ENCODE measurements at regions not wholly inside any gene's neighbourhood (a gene's known extent, or its start where the extent isn't known, plus 50 kb on each side); places are given as distances from the start of the nearest gene placed in this dataset.

DNA sequence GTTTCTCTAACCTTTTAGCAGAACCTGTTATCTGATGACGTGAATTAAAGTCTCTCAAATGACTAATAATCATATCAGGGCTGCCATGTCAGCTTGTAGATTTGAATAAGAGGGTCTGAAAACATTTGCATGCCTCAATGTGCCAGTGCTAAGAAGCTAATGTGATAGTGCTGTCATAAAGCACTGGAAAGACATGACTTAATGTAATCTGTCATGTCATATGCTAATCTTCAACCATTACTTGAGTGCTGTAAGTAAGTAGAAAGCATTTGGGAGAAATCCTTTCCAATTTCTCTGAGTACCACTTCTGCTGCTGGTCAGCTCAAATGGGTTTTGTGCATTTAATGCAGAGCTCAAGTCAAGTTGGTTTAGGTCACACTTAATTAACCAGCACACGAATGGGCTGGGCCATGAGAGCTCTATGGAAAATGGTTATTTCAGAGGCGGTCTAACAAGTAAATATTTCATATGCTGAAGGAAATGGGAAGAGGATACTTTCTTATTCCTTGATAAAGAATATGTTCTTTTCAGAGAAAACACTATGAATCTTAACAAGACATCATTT, 609.2 kb downstream of the LMO4 start:
- H3K9me3 ChIP-seq (ENCODE audit: low read length) = no peaks in the 10 kb centered on the region
- no peaks in the 10 kb centered on the region for H3K79me2 ChIP-seq (ENCODE audit: low read length)
- no peak overlapping the region for H3K27ac ChIP-seq (ENCODE audit: low read length)
- H3K27me3 ChIP-seq (ENCODE audit: low read length) = no peaks in the 10 kb centered on the region
- DNase-seq = no peak
- H3K4me1 ChIP-seq (ENCODE audit: low read length) = no peaks in the 10 kb centered on the region
- no peak overlapping the region for H3K4me2 ChIP-seq (ENCODE audit: low read depth, low read length, poor library complexity, severe bottlenecking)
- no peaks in the 10 kb centered on the region for H4K20me1 ChIP-seq (ENCODE audit: insufficient read depth, low read depth, low read length)
- H3K9me2 ChIP-seq (replicated peaks; ENCODE audit: insufficient read depth, low read length) = no peaks in the 10 kb centered on the region
- no peaks in the 10 kb centered on the region for H3K36me3 ChIP-seq (ENCODE audit: insufficient read depth, low read length)
- H3K9ac ChIP-seq (ENCODE audit: low read length) = no peak overlapping the region
- no peak overlapping the region for H2AFZ ChIP-seq (ENCODE audit: low read length)
- no peak overlapping the region for H3K4me3 ChIP-seq (ENCODE audit: low read length)

DNA sequence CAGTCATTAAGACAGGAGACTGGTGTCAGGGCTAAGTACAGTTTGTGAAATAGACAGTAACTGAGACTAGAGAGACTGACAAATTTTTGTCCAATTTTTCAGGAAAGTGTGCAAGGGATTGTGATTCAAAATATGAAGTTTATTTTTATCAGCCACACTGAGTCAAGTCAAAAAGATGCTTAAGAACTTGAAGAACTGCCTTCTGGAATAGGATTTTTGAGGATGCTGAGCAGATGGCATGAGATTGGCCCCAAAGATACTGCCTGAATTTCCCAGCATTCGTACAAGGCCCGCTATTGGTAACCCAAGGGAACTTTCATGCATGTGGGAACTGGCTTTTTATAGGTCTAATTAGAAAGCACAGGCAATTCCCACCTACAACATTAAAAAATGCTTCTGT, 610.0 kb downstream of the LMO4 start:
- Histone ChIP-seq H3K27ac (ENCODE audit: low read length) (no peak overlapping the region), H3K9me2 (replicated peaks; ENCODE audit: insufficient read depth, low read length) (no peaks in the 10 kb centered on the region), H4K20me1 (ENCODE audit: insufficient read depth, low read depth, low read length) (no peaks in the 10 kb centered on the region), H2AFZ (ENCODE audit: low read length) (no peak overlapping the region), H3K4me2 (ENCODE audit: low read depth, low read length, poor library complexity, severe bottlenecking) (no peak overlapping the region), H3K4me1 (ENCODE audit: low read length) (no peaks in the 10 kb centered on the region), H3K9ac (ENCODE audit: low read length) (no peak overlapping the region), H3K79me2 (ENCODE audit: low read length) (no peaks in the 10 kb centered on the region), H3K4me3 (ENCODE audit: low read length) (no peak overlapping the region), H3K36me3 (ENCODE audit: insufficient read depth, low read length) (no peaks in the 10 kb centered on the region), H3K27me3 (ENCODE audit: low read length) (no peaks in the 10 kb centered on the region), H3K9me3 (ENCODE audit: low read length) (no peaks in the 10 kb centered on the region)
- DNase-seq = no peak

DNA sequence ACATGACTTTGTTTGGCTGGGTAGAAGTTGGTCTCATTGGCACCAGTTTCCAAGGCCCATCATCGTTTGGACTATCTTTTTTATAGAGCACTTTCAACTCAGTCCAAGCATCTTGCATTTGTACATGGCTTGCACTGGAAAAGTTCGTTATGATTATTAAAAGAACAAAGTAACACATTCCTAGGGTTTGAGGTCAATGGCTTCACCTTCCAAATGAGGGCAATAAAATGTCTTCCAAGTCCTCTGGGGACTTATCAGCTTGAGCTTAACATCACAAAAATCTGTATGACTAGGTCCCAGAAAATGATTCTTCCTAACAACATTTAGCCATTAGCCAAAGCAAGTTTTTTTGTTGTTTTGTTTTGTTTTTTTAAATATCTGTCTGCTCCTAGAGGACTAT, 610.8 kb downstream of the LMO4 start:
- Histone ChIP-seq H3K9me3 (ENCODE audit: low read length) (no peaks in the 10 kb centered on the region), H4K20me1 (ENCODE audit: insufficient read depth, low read depth, low read length) (no peaks in the 10 kb centered on the region), H3K4me3 (ENCODE audit: low read length) (no peak overlapping the region), H3K79me2 (ENCODE audit: low read length) (no peaks in the 10 kb centered on the region), H3K9ac (ENCODE audit: low read length) (no peak overlapping the region), H3K9me2 (replicated peaks; ENCODE audit: insufficient read depth, low read length) (no peaks in the 10 kb centered on the region), H3K27ac (ENCODE audit: low read length) (no peak overlapping the region), H3K4me1 (ENCODE audit: low read length) (no peaks in the 10 kb centered on the region), H2AFZ (ENCODE audit: low read length) (no peak overlapping the region), H3K27me3 (ENCODE audit: low read length) (no peaks in the 10 kb centered on the region), H3K36me3 (ENCODE audit: insufficient read depth, low read length) (no peaks in the 10 kb centered on the region), H3K4me2 (ENCODE audit: low read depth, low read length, poor library complexity, severe bottlenecking) (no peak overlapping the region)
- no peak for DNase-seq

DNA sequence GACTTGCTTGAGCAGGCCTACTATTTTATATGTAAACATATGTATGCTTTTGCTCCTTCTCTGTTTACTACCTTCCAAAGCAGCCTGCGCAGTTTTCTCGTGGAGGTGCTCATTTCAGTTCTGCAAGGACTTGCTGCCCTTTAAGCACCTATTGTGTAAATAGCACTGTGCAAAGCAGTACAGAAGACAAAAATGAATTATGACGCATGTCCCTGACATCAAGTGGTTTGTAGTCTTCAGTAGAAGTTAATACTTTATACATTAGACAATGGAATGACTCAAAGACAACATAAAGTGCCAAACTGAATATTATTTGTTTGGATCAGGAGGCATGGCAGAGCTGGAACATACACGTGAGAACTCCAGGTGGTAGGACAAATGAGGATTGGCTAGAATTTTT, 611.7 kb downstream of the LMO4 start:
- Histone ChIP-seq H3K9me3 (ENCODE audit: low read length) (no peaks in the 10 kb centered on the region), H3K9ac (ENCODE audit: low read length) (no peak overlapping the region), H3K4me1 (ENCODE audit: low read length) (no peaks in the 10 kb centered on the region), H3K4me3 (ENCODE audit: low read length) (no peak overlapping the region), H3K27me3 (ENCODE audit: low read length) (no peaks in the 10 kb centered on the region), H2AFZ (ENCODE audit: low read length) (no peak overlapping the region), H4K20me1 (ENCODE audit: insufficient read depth, low read depth, low read length) (no peaks in the 10 kb centered on the region), H3K27ac (ENCODE audit: low read length) (no peak overlapping the region), H3K4me2 (ENCODE audit: low read depth, low read length, poor library complexity, severe bottlenecking) (no peak overlapping the region), H3K36me3 (ENCODE audit: insufficient read depth, low read length) (no peaks in the 10 kb centered on the region), H3K9me2 (replicated peaks; ENCODE audit: insufficient read depth, low read length) (no peaks in the 10 kb centered on the region), H3K79me2 (ENCODE audit: low read length) (no peaks in the 10 kb centered on the region)
- no peak for DNase-seq

DNA sequence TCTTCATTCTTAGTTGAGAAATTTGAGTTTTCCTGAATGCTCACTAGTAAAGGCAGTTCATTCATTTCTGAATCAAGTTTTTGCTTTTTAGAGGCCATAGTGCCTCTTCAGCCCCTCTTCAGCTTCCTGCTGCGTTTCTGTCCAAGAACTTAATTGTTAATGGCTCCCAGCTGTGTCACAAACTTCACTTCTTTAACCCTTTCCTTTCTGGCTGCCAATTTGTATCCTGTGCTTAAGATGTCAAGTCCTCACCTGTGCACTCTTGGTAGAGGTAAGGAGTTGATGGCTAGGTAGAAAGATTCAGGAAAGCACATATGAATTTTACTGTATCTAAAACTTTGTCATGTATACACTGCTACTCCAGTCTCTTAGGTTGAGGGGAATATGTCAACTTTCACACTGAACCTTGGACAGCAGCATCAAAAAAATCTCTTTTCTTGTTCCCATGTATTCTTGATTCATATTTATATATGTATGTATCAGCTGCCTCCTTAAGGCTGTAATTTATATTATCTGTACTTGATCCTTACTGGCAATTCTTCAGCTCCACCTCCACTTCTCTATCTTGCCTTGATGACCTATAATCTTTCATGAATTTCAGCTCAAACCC, 612.8 kb downstream of the LMO4 start:
- H3K27ac ChIP-seq (ENCODE audit: low read length) = no peak overlapping the region
- H3K9me2 ChIP-seq (replicated peaks; ENCODE audit: insufficient read depth, low read length) = no peaks in the 10 kb centered on the region
- no peaks in the 10 kb centered on the region for H3K79me2 ChIP-seq (ENCODE audit: low read length)
- H3K9ac ChIP-seq (ENCODE audit: low read length) = no peak overlapping the region
- H3K9me3 ChIP-seq (ENCODE audit: low read length) = no peaks in the 10 kb centered on the region
- no peak overlapping the region for H3K4me2 ChIP-seq (ENCODE audit: low read depth, low read length, poor library complexity, severe bottlenecking)
- no peaks in the 10 kb centered on the region for H4K20me1 ChIP-seq (ENCODE audit: insufficient read depth, low read depth, low read length)
- H2AFZ ChIP-seq (ENCODE audit: low read length) = no peak overlapping the region
- no peaks in the 10 kb centered on the region for H3K4me1 ChIP-seq (ENCODE audit: low read length)
- no peak for DNase-seq
- no peaks in the 10 kb centered on the region for H3K36me3 ChIP-seq (ENCODE audit: insufficient read depth, low read length)
- no peak overlapping the region for H3K4me3 ChIP-seq (ENCODE audit: low read length)
- H3K27me3 ChIP-seq (ENCODE audit: low read length) = no peaks in the 10 kb centered on the region

DNA sequence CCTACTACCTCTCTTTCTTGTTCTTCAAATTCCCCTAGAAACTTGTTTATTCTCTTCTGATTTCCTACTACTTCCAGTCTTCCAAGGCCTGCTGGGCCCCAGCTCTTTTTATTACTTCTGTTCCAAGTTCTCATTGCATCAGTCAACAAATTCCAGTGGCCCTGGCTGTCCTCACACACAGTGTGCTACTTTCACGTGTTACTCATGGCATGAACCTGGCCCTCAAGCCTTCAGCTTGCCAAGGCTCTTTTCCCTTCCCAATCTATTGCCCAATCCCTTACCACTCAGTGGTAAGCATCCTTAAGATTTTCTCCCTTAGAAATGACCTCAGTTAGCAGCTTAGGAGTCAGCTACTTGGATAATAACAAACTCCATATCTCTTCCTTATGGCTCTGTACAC, 613.5 kb downstream of the LMO4 start:
- DNase-seq = no peak
- H3K27ac ChIP-seq (ENCODE audit: low read length) = no peak overlapping the region
- no peak overlapping the region for H3K9ac ChIP-seq (ENCODE audit: low read length)
- no peak overlapping the region for H2AFZ ChIP-seq (ENCODE audit: low read length)
- H3K4me2 ChIP-seq (ENCODE audit: low read depth, low read length, poor library complexity, severe bottlenecking) = no peak overlapping the region
- H3K36me3 ChIP-seq (ENCODE audit: insufficient read depth, low read length) = no peaks in the 10 kb centered on the region
- H4K20me1 ChIP-seq (ENCODE audit: insufficient read depth, low read depth, low read length) = no peaks in the 10 kb centered on the region
- H3K9me3 ChIP-seq (ENCODE audit: low read length) = no peaks in the 10 kb centered on the region
- no peaks in the 10 kb centered on the region for H3K9me2 ChIP-seq (replicated peaks; ENCODE audit: insufficient read depth, low read length)
- no peaks in the 10 kb centered on the region for H3K79me2 ChIP-seq (ENCODE audit: low read length)
- H3K4me3 ChIP-seq (ENCODE audit: low read length) = no peak overlapping the region
- H3K27me3 ChIP-seq (ENCODE audit: low read length) = no peaks in the 10 kb centered on the region
- H3K4me1 ChIP-seq (ENCODE audit: low read length) = no peaks in the 10 kb centered on the region

DNA sequence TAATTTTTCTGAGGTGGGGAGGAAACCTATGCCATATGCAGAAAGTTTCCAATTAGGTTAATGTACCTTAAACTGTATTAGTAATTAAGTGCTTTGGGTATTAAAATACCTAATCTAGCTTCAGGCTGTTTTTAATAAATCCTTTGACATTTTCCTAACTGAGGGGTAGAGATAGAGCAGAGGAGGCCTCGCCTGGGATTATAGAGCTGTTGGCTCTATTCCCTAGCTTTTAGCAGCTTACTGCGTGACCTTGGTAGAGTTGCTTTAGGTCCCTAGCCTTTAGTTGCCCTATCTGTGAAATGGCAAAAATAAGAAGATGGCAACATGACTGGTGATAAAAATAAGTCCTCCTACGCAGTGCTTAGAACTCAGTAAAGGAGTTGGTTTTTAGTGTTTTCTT, 621.0 kb downstream of the LMO4 start:
- Histone ChIP-seq H3K9me2 (replicated peaks; ENCODE audit: insufficient read depth, low read length) (no peaks in the 10 kb centered on the region), H4K20me1 (ENCODE audit: insufficient read depth, low read depth, low read length) (no peaks in the 10 kb centered on the region), H3K27me3 (ENCODE audit: low read length) (no peaks in the 10 kb centered on the region), H3K4me1 (ENCODE audit: low read length) (no peaks in the 10 kb centered on the region), H2AFZ (ENCODE audit: low read length) (no peak overlapping the region), H3K36me3 (ENCODE audit: insufficient read depth, low read length) (no peaks in the 10 kb centered on the region), H3K9ac (ENCODE audit: low read length) (no peak overlapping the region), H3K4me3 (ENCODE audit: low read length) (no peak overlapping the region), H3K9me3 (ENCODE audit: low read length) (no peaks in the 10 kb centered on the region), H3K27ac (ENCODE audit: low read length) (no peak overlapping the region), H3K79me2 (ENCODE audit: low read length) (no peaks in the 10 kb centered on the region), H3K4me2 (ENCODE audit: low read depth, low read length, poor library complexity, severe bottlenecking) (no peak overlapping the region)
- no peak for DNase-seq

DNA sequence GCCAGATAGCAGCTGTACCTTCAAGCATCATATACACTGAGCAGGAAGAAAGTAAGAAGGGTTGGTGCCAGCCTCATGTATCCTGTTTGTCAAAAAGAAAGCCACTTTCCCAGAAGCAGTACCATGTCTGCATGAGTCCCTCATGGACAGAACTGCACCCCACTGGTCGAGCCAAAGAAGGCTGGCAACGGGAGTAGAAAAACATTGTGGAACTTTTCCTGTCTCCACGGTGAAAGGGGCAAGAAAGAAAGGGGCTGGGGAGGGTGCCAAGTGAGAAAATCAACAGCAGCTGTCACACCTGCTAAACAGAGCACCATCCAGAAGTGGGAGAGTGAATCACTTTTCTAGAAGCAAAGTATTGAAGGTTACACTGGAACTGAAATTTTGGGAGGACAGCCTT, 621.7 kb downstream of the LMO4 start:
- Histone ChIP-seq H3K4me2 (ENCODE audit: low read depth, low read length, poor library complexity, severe bottlenecking) (no peak overlapping the region), H3K9me3 (ENCODE audit: low read length) (no peaks in the 10 kb centered on the region), H3K9ac (ENCODE audit: low read length) (no peak overlapping the region), H4K20me1 (ENCODE audit: insufficient read depth, low read depth, low read length) (no peaks in the 10 kb centered on the region), H3K27me3 (ENCODE audit: low read length) (no peaks in the 10 kb centered on the region), H3K4me3 (ENCODE audit: low read length) (no peak overlapping the region), H3K36me3 (ENCODE audit: insufficient read depth, low read length) (no peaks in the 10 kb centered on the region), H3K4me1 (ENCODE audit: low read length) (no peaks in the 10 kb centered on the region), H3K9me2 (replicated peaks; ENCODE audit: insufficient read depth, low read length) (no peaks in the 10 kb centered on the region), H3K79me2 (ENCODE audit: low read length) (no peaks in the 10 kb centered on the region), H3K27ac (ENCODE audit: low read length) (no peak overlapping the region), H2AFZ (ENCODE audit: low read length) (no peak overlapping the region)
- DNase-seq = no peak
